Calu3 (cell line): ENCODE measurements at regions not wholly inside any gene's neighbourhood (a gene's known extent, or its start where the extent isn't known, plus 50 kb on each side); places are given as distances from the start of the nearest gene placed in this dataset.

Source experiments
- BruUV-seq: library from RNA; stranded (reverse); fragments of 400-500 nt; replicated peaks from 2 replicates; lab custom pipeline; 2021; lab: Mats Ljungman, UMichigan
- CTCF ChIA-PET: fragments of 300-600 bp; sonication (Branson Sonifier 250); formaldehyde crosslinking; loops from one replicate; lab custom pipeline; 2022; ENCODE audit warnings: antibody characterized with exemption; lab: Charles Lee
- DNase-seq: peaks from one replicate; pipeline ENCODE4 v3.0.0; 2022
- H3K27ac Mint-ChIP-seq: one replicate; pipeline ENCODE4 v1.8.0; 2022; ENCODE audit warnings: mixed read lengths; ENCODE audit not compliant: unreplicated experiment
- H3K27me3 Mint-ChIP-seq: one replicate; pipeline ENCODE4 v1.8.0; 2022; ENCODE audit warnings: mixed read lengths; ENCODE audit not compliant: unreplicated experiment
- H3K36me3 Mint-ChIP-seq: one replicate; pipeline ENCODE4 v1.8.0; 2022; ENCODE audit warnings: mild to moderate bottlenecking, moderate library complexity, mixed read lengths; ENCODE audit not compliant: insufficient read depth, unreplicated experiment
- H3K4me1 Mint-ChIP-seq: one replicate; pipeline ENCODE4 v1.8.0; 2022; ENCODE audit warnings: mild to moderate bottlenecking, low read depth, mixed read lengths; ENCODE audit not compliant: unreplicated experiment
- H3K4me3 Mint-ChIP-seq: one replicate; pipeline ENCODE4 v1.8.0; 2022; ENCODE audit warnings: mild to moderate bottlenecking, low read depth, moderate library complexity, mixed read lengths; ENCODE audit not compliant: unreplicated experiment
- H3K9me3 Mint-ChIP-seq: one replicate; pipeline ENCODE4 v1.8.0; 2022; ENCODE audit warnings: low read depth, mixed read lengths; ENCODE audit not compliant: unreplicated experiment
- CTCF ChIP-seq: fragments of 200-600 bp; IDR thresholded peaks from one replicate; pipeline ENCODE4 v1.8.0; 2022; ENCODE audit warnings: antibody characterized with exemption; ENCODE audit not compliant: unreplicated experiment
- intact Hi-C: fragments of 100-400 bp; cut with micrococcal nuclease; formaldehyde crosslinking; loops from one replicate; pipeline ENCODE4 v1.10.0; 2022; ENCODE audit not compliant: unreplicated experiment

- intact Hi-C loops: no loop called here
- H3K9me3 Mint-ChIP-seq: no peaks in the 10 kb centered on the region
- BruUV-seq: no TSS peak
- no peak overlapping the region for H3K27ac Mint-ChIP-seq
- CTCF ChIA-PET: no interaction called here
- H3K27me3 Mint-ChIP-seq: no peaks in the 10 kb centered on the region
- H3K4me1 Mint-ChIP-seq: no peaks in the 10 kb centered on the region
- no peaks in the 10 kb centered on the region for H3K36me3 Mint-ChIP-seq
- no peak for DNase-seq
- TF ChIP-seq CTCF: no peak
- no peak overlapping the region for H3K4me3 Mint-ChIP-seq
Observed at GRCh38 chr1:25123551-25123950, 108.8 kb downstream of the SYF2 start.

GRCh38 chr1:25122747-25123146 lies 109.6 kb downstream of the SYF2 start:
- no peaks in the 10 kb centered on the region for H3K4me1 Mint-ChIP-seq
- CTCF ChIA-PET: no interaction called here

GRCh38 chr1:25120281-25120680 lies 112.0 kb downstream of the SYF2 start:
- intact Hi-C loops: no loop called here
- H3K4me3 Mint-ChIP-seq: no peak overlapping the region
- CTCF ChIA-PET: no interaction called here
- H3K36me3 Mint-ChIP-seq: no peaks in the 10 kb centered on the region
- H3K9me3 Mint-ChIP-seq: no peaks in the 10 kb centered on the region
- H3K4me1 Mint-ChIP-seq: no peaks in the 10 kb centered on the region
- no peak for DNase-seq
- BruUV-seq: no TSS peak
- no peak overlapping the region for H3K27ac Mint-ChIP-seq
- peaks cover 5% of the 10 kb centered on the region for H3K27me3 Mint-ChIP-seq
- TF ChIP-seq CTCF: no peak

More at GRCh38 chr1:25122747-25123146, 109.6 kb downstream of the SYF2 start:
- TF ChIP-seq CTCF: no peak
- Mint-ChIP-seq H3K4me3 (no peak overlapping the region), H3K36me3 (no peaks in the 10 kb centered on the region), H3K27ac (no peak overlapping the region), H3K27me3 (no peaks in the 10 kb centered on the region), H3K9me3 (no peaks in the 10 kb centered on the region)
- BruUV-seq: no TSS peak
- intact Hi-C loops: no loop called here
- no peak for DNase-seq

GRCh38 chr1:25118546-25118945 lies 113.8 kb downstream of the SYF2 start:
- no peak for DNase-seq
- peaks cover 22% of the 10 kb centered on the region for H3K27me3 Mint-ChIP-seq
- H3K27ac Mint-ChIP-seq: no peak overlapping the region
- H3K4me1 Mint-ChIP-seq: no peaks in the 10 kb centered on the region
- CTCF ChIA-PET: no interaction called here
- no peaks in the 10 kb centered on the region for H3K9me3 Mint-ChIP-seq
- no peak for TF ChIP-seq CTCF
- H3K4me3 Mint-ChIP-seq: no peak overlapping the region
- no TSS peak for BruUV-seq
- intact Hi-C loops: no loop called here
- no peaks in the 10 kb centered on the region for H3K36me3 Mint-ChIP-seq
